ENCODE measurements at regions not wholly inside any gene's neighbourhood (a gene's known extent, or its start where the extent isn't known, plus 50 kb on each side); places are given as distances from the start of the nearest gene placed in this dataset.

DNA sequence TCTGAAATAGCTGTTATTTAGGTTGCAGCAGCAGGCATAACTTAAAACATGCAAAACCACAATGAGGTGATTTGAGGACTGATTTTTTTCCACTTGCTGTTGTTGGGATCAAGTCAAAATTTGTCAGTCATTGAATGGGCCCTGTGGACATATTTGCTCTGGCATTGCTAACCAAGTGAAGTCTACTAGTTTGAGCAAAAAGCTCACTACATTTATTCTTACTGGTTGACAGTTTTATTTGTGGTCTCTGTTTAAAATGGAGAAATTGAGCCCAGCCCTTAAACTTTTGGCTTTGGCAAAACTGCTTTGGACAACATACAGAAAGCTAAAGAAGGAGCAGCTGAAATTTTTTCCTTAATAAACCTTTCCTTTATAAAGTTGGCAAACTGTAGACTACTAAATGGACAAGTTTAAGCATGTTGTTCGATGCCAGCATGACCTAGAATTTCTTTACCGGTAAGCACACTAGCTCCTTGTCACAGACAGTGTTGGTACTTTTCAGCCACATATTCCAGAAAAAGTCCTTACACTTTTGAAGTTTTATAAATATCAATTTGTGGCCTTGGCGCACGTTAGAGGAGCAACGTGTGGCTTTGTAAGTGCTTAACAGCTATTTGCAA is 234.6 kb downstream of the USP25 start:
- TF ChIP-seq POLR2A (IDR thresholded peaks at IDR 0.05; ENCODE audit: low read depth, low read length): no peak
- no peak for TF ChIP-seq POLR2AphosphoS5 (IDR thresholded peaks at IDR 0.05; ENCODE audit: low read depth, low read length)
- no peak for TF ChIP-seq TAF1 (IDR thresholded peaks at IDR 0.05; ENCODE audit: borderline replicate concordance, low read depth, low read length)

Measured in GM12892 (cell line).